HG03521 (cell line): ENCODE measurements at regions not wholly inside any gene's neighbourhood (a gene's known extent, or its start where the extent isn't known, plus 50 kb on each side); places are given as distances from the start of the nearest gene placed in this dataset.

Experiments used
- ATAC-seq: cut with Tn5 transposase; IDR thresholded peaks from one replicate; pipeline ENCODE4 v1.9.1; 2021; ENCODE audit warnings: mild to moderate bottlenecking, moderate library complexity; ENCODE audit not compliant: unreplicated experiment

DNA sequence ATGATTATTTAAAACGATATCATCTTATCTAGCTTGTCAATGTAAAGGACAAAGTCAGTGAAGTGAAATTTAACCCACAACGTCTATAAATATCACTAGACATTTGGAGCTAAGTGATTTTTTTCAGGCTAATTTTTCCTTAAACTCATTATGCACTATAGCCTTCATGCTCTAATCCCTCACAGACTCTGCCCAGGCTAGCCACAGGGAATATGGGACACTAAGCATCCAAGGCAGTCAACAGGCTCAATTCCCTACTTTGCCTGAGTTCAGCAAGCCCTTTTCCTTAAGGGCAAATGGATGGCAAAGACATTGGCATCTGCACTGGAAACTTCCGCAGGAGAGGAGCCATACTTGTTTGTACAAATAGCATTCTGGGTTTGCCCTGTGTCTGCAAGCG lies 577.0 kb downstream of the LMO4 start:
- no peak for ATAC-seq

GRCh38 chr1:87906078-87906477 lies 577.4 kb downstream of the LMO4 start:
- no peak for ATAC-seq

- ATAC-seq = no peak
Measured at GRCh38 chr1:87913361-87913760, 584.7 kb downstream of the LMO4 start.

GRCh38 chr1:87914396-87914795 lies 585.7 kb downstream of the LMO4 start:
- no peak for ATAC-seq

DNA sequence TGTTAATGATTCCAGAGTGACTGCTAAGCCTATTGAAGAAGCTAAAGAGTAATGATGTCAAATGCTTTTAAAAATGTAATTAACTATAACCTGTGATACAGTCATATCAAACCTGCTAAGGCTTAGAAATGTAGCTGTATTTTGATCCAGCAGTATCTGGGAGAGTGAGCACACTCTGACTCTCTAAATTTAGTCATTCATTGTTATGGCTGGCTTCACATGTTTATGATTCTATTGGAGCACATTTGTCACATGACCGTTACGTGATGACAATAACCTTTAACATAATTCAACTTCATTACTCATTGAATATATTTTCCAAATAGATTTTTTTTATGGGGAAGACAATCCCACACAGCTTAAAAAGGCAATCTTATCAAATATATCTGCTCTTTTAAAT lies 587.1 kb downstream of the LMO4 start:
- no peak for ATAC-seq

DNA sequence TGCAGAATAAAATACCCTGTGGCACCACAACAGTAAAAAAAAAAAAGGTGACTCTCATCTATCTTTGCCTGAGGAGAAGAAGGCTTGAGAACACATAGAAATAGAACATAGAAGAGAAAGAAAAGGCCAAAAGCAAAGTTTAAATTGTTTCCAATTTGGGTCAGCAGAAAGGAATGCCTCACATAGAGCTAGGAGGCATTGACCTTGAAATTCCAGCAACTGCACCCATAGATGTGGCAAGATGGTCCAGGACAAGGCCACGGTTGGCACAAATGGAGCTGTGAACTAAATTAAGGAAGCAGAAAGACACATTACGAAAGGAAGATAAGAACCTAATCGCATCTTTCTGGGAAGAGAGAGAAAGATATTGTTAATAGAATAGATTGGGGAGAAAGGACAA lies 588.3 kb downstream of the LMO4 start:
- ATAC-seq = no peak

DNA sequence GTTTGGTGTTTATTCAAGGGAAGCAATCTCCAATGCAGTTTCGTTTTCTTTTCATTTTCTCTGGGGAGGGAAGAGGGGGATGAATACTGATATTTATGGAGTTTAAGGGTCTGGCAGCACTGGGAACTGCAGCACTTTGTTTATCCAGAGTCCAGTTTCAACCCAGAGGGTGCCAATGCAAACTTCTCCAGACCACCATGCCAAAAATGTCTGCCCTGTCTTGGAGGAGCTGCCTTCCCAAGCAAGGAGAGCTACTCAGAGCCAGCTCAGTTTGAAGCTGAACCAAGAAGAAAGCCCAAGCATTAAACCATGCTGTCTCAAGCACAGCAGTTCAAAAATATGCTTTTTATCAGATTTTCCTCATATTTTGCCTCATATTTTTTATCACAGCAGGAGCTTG lies 589.7 kb downstream of the LMO4 start:
- ATAC-seq = no peak

DNA sequence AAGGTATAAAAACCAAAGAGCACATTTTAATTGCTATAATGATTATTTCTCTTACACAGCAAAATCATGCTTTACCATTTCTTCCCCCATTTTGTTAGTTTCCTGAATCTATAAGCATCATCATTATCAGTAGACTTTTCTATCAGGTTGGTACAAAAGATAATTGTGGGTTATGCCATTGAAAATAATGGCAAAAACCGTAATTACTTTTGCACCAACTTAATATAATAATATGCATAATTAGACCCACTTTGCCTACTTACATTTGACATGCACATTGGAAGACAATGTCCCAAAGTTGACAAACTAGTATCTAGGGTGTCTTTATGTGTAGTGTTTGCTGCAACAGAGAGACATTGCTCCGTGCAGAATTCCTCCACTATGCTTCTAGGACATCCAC lies 594.2 kb downstream of the LMO4 start:
- ATAC-seq = no peak

DNA sequence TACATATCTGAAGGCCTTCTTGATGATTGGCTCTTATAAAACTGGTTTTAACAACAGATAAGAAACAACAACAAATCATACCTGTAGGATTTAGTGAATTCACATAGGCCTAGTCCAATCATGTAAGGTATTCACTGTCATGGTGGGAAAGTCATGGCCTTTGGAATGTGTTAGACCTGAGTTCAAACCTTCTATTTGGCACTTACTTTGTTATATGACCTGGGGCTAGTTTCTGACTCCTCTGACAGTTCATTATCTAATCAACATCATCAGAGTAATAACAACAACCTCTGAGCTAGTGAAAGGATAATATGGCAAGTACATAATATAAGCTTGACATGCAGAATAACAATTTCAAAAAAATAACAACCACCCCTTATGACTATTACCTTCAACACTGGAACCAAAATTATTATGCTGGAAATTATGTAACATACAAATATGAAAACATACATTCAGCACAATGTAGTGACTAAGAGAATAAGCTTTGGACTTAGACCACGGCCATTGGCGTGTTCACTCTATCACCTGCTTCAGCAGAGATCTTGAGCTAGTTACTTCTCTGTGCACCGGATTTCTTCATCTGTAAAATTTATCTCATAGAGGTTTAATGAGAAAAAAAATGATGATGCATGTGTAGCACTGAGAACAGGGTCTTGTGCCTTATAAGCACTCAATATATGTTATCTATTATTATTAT lies 597.6 kb downstream of the LMO4 start:
- no peak for ATAC-seq

- no peak for ATAC-seq
Measured at GRCh38 chr1:87926921-87927320, 598.2 kb downstream of the LMO4 start.

GRCh38 chr1:87927391-87928280 lies 599.0 kb downstream of the LMO4 start:
- ATAC-seq = no peak

GRCh38 chr1:87928623-87929022 lies 599.9 kb downstream of the LMO4 start:
- no peak for ATAC-seq

DNA sequence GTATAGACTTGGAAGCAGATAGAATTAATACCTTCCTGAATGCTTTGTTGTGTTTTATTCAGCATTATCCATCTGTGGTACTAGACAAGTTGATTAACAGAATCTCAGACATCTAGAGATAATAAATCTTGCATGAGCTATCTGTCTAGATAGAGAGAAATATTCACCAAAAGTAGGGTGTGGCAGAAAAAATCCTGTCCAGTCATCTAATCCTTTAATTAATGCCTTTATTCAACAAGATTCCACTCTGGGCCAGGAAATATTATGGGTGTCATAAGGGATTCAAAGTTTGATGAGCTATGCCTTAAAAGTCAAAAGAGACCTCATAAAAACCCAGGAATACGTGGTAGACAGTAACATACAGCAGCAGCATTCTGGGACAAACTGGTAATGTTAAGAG lies 601.2 kb downstream of the LMO4 start:
- no peak for ATAC-seq

DNA sequence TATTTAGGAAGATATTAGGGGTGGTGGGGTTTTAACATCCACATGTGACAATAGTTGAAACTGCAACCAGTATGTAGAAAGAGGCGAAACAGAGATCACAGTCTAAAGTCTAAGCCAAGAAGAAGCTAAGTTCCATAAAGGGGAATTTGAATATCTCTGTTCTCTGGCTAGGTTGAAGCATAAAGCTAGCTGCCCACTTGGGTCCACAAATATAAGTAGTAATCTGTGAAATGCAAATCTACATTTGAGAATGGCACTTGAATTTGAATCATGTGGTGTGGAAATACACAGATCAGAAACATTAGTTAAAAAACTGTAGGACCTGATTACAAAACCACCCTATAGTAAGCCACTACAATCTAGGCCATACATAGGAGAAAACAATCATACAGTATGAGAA lies 602.1 kb downstream of the LMO4 start:
- ATAC-seq = no peak

DNA sequence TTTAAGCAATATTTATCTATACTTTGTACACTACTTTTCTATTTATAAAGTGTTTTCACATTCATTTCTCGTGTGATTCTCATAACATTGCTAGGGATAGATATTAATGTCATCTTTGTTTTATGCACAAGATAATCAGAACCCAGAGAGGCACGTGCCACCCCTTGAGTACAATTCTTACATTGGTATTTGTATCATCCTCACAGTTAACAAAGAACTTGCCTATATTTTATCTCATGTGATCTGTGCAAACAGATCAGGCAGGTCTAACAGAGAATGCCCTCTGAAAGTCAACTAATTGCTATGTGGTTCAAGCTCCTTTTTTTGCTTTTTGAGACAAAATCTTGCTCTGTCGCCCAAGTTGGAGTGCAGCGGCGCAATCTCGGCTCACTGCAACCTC lies 604.5 kb downstream of the LMO4 start:
- ATAC-seq = no peak

- ATAC-seq = no peak
Measured at GRCh38 chr1:87935130-87935529, 606.5 kb downstream of the LMO4 start.

DNA sequence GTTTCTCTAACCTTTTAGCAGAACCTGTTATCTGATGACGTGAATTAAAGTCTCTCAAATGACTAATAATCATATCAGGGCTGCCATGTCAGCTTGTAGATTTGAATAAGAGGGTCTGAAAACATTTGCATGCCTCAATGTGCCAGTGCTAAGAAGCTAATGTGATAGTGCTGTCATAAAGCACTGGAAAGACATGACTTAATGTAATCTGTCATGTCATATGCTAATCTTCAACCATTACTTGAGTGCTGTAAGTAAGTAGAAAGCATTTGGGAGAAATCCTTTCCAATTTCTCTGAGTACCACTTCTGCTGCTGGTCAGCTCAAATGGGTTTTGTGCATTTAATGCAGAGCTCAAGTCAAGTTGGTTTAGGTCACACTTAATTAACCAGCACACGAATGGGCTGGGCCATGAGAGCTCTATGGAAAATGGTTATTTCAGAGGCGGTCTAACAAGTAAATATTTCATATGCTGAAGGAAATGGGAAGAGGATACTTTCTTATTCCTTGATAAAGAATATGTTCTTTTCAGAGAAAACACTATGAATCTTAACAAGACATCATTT lies 609.2 kb downstream of the LMO4 start:
- no peak for ATAC-seq

DNA sequence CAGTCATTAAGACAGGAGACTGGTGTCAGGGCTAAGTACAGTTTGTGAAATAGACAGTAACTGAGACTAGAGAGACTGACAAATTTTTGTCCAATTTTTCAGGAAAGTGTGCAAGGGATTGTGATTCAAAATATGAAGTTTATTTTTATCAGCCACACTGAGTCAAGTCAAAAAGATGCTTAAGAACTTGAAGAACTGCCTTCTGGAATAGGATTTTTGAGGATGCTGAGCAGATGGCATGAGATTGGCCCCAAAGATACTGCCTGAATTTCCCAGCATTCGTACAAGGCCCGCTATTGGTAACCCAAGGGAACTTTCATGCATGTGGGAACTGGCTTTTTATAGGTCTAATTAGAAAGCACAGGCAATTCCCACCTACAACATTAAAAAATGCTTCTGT lies 610.0 kb downstream of the LMO4 start:
- no peak for ATAC-seq

GRCh38 chr1:87939444-87939843 lies 610.8 kb downstream of the LMO4 start:
- no peak for ATAC-seq

DNA sequence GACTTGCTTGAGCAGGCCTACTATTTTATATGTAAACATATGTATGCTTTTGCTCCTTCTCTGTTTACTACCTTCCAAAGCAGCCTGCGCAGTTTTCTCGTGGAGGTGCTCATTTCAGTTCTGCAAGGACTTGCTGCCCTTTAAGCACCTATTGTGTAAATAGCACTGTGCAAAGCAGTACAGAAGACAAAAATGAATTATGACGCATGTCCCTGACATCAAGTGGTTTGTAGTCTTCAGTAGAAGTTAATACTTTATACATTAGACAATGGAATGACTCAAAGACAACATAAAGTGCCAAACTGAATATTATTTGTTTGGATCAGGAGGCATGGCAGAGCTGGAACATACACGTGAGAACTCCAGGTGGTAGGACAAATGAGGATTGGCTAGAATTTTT lies 611.7 kb downstream of the LMO4 start:
- no peak for ATAC-seq

DNA sequence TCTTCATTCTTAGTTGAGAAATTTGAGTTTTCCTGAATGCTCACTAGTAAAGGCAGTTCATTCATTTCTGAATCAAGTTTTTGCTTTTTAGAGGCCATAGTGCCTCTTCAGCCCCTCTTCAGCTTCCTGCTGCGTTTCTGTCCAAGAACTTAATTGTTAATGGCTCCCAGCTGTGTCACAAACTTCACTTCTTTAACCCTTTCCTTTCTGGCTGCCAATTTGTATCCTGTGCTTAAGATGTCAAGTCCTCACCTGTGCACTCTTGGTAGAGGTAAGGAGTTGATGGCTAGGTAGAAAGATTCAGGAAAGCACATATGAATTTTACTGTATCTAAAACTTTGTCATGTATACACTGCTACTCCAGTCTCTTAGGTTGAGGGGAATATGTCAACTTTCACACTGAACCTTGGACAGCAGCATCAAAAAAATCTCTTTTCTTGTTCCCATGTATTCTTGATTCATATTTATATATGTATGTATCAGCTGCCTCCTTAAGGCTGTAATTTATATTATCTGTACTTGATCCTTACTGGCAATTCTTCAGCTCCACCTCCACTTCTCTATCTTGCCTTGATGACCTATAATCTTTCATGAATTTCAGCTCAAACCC lies 612.8 kb downstream of the LMO4 start:
- no peak for ATAC-seq

- ATAC-seq = no peak
Measured at GRCh38 chr1:87942165-87942564, 613.5 kb downstream of the LMO4 start.
